ENCODE measurements at regions not wholly inside any gene's neighbourhood (a gene's known extent, or its start where the extent isn't known, plus 50 kb on each side); places are given as distances from the start of the nearest gene placed in this dataset.

DNA sequence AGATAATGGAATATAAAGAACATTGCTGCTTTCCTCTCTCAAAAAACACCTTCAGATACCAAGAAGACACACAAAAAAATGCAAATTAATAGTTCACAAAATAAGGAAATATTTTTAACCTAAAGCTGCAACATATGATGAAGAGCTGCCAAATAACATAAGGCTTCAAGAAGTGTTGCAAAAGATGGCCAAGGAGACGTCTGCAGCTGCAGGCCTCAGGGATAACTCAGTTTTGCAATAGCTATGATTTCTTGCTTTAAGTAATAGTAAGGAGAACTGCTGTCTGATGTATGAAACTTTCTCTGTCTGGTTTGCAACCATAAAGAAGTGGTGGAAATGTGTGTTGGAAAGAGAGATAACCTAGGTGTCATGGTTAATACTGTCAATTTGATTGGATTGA is 1237.5 kb downstream of the MRPL39 start:
- Histone ChIP-seq H2AFZ (ENCODE audit: low read length) (no peak overlapping the region), H3K4me3 (ENCODE audit: insufficient read depth, low read length) (no peak overlapping the region), H3K36me3 (ENCODE audit: insufficient read depth, low read length) (no peaks in the 10 kb centered on the region), H3K27me3 (ENCODE audit: insufficient read depth, low read length) (no peaks in the 10 kb centered on the region), H3K4me2 (ENCODE audit: insufficient read depth, low read length) (no peak overlapping the region), H3K79me2 (ENCODE audit: insufficient read depth, low read length) (no peaks in the 10 kb centered on the region), H3K4me1 (ENCODE audit: insufficient read depth, low read length) (no peaks in the 10 kb centered on the region), H3K27ac (ENCODE audit: low read depth, low read length) (no peak overlapping the region), H3K9me3 (ENCODE audit: low read depth, low read length) (peaks cover 9% of the 10 kb centered on the region), H4K20me1 (ENCODE audit: insufficient read depth, low read length) (no peaks in the 10 kb centered on the region)
- TF ChIP-seq, protein P1, sequence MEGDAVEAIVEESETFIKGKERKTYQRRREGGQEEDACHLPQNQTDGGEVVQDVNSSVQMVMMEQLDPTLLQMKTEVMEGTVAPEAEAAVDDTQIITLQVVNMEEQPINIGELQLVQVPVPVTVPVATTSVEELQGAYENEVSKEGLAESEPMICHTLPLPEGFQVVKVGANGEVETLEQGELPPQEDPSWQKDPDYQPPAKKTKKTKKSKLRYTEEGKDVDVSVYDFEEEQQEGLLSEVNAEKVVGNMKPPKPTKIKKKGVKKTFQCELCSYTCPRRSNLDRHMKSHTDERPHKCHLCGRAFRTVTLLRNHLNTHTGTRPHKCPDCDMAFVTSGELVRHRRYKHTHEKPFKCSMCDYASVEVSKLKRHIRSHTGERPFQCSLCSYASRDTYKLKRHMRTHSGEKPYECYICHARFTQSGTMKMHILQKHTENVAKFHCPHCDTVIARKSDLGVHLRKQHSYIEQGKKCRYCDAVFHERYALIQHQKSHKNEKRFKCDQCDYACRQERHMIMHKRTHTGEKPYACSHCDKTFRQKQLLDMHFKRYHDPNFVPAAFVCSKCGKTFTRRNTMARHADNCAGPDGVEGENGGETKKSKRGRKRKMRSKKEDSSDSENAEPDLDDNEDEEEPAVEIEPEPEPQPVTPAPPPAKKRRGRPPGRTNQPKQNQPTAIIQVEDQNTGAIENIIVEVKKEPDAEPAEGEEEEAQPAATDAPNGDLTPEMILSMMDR (IDR thresholded peaks at IDR 0.05; ENCODE audit: extremely low read depth, low read depth, low read length): no peak
- no peak for DNase-seq (ENCODE audit: insufficient read length, low spot score, missing footprints)

DNA sequence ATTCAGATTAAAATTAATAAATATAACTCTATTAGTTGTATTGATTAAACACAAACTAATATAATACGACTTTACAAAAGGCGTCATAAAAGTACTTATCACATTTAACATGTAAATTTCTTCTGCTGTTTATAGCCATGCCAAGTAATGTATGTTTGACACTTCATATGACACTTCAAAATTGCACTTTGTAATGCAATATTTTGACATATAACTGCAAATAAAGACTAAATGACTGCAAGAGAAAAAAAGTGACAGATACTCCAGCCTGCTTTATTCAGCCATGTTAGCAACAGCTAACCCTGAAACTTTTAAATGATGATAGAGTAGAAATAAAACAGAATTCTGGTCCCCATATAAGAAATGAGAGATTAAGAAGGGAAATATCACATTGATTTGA is 1238.0 kb downstream of the MRPL39 start:
- Histone ChIP-seq H2AFZ (ENCODE audit: low read length) (no peak overlapping the region), H3K79me2 (ENCODE audit: insufficient read depth, low read length) (no peaks in the 10 kb centered on the region), H3K27ac (ENCODE audit: low read depth, low read length) (no peak overlapping the region), H3K4me2 (ENCODE audit: insufficient read depth, low read length) (no peak overlapping the region), H3K27me3 (ENCODE audit: insufficient read depth, low read length) (no peaks in the 10 kb centered on the region), H3K4me1 (ENCODE audit: insufficient read depth, low read length) (no peaks in the 10 kb centered on the region), H4K20me1 (ENCODE audit: insufficient read depth, low read length) (no peaks in the 10 kb centered on the region), H3K9me3 (ENCODE audit: low read depth, low read length) (peaks cover 9% of the 10 kb centered on the region), H3K36me3 (ENCODE audit: insufficient read depth, low read length) (no peaks in the 10 kb centered on the region), H3K4me3 (ENCODE audit: insufficient read depth, low read length) (no peak overlapping the region)
- TF ChIP-seq, protein P1 (IDR thresholded peaks at IDR 0.05; ENCODE audit: extremely low read depth, low read depth, low read length): no peak
- DNase-seq (ENCODE audit: insufficient read length, low spot score, missing footprints): no peak

DNA sequence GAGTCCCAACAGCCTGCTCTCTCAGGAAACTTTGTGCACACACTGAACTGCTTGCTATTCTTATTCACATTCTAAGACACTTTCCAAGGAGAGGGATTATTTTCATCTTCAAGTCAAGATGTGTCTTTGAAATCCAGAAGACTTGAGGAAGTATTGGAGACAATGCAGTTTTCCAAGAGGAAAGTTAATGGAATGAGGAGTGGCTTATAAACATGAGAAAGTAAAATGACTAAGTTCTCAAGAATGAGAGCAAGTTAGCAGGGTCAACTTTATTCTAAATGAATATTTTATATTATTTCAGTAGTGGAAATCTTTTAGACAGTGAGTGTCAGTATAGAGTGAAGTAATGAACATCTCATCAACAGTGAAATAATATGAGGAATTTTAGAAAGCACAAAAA is 1239.3 kb downstream of the MRPL39 start:
- Histone ChIP-seq H2AFZ (ENCODE audit: low read length) (no peak overlapping the region), H3K4me2 (ENCODE audit: insufficient read depth, low read length) (no peak overlapping the region), H3K36me3 (ENCODE audit: insufficient read depth, low read length) (no peaks in the 10 kb centered on the region), H3K9me3 (ENCODE audit: low read depth, low read length) (peaks cover 9% of the 10 kb centered on the region), H3K79me2 (ENCODE audit: insufficient read depth, low read length) (no peaks in the 10 kb centered on the region), H3K4me1 (ENCODE audit: insufficient read depth, low read length) (no peaks in the 10 kb centered on the region), H3K4me3 (ENCODE audit: insufficient read depth, low read length) (no peak overlapping the region), H3K27ac (ENCODE audit: low read depth, low read length) (no peak overlapping the region), H4K20me1 (ENCODE audit: insufficient read depth, low read length) (no peaks in the 10 kb centered on the region), H3K27me3 (ENCODE audit: insufficient read depth, low read length) (no peaks in the 10 kb centered on the region)
- TF ChIP-seq, protein P1 (IDR thresholded peaks at IDR 0.05; ENCODE audit: extremely low read depth, low read depth, low read length): no peak
- no peak for DNase-seq (ENCODE audit: insufficient read length, low spot score, missing footprints)

DNA sequence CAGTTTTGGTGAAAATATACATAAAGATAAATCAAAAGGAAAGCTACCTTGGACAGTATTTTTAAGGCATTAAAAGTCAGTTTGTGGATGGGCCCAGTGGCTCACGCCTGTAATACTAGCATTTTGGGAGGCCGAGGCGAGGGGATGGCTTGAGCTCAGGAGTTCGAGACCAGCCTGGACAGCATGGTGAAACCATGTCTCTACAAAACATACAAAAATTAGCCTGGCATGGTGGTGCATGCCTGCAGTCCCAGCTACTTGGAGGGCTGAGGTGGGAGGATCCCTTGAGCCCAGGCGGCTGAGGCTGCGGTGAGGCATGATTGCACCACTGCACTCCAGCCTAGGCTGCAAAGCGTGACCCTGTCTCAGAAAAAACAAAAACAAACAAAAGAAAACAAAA is 1253.8 kb downstream of the MRPL39 start:
- Histone ChIP-seq H4K20me1 (ENCODE audit: insufficient read depth, low read length) (no peaks in the 10 kb centered on the region), H3K4me2 (ENCODE audit: insufficient read depth, low read length) (no peak overlapping the region), H3K4me1 (ENCODE audit: insufficient read depth, low read length) (no peaks in the 10 kb centered on the region), H3K36me3 (ENCODE audit: insufficient read depth, low read length) (no peaks in the 10 kb centered on the region), H3K79me2 (ENCODE audit: insufficient read depth, low read length) (no peaks in the 10 kb centered on the region), H3K4me3 (ENCODE audit: insufficient read depth, low read length) (no peak overlapping the region), H2AFZ (ENCODE audit: low read length) (no peak overlapping the region), H3K9me3 (ENCODE audit: low read depth, low read length) (peaks cover 3% of the 10 kb centered on the region), H3K27ac (ENCODE audit: low read depth, low read length) (no peak overlapping the region), H3K27me3 (ENCODE audit: insufficient read depth, low read length) (no peaks in the 10 kb centered on the region)
- TF ChIP-seq, protein P1 (IDR thresholded peaks at IDR 0.05; ENCODE audit: extremely low read depth, low read depth, low read length): no peak
- no peak for DNase-seq (ENCODE audit: insufficient read length, low spot score, missing footprints)
